T-cell (primary cell): ENCODE measurements at regions not wholly inside any gene's neighbourhood (a gene's known extent, or its start where the extent isn't known, plus 50 kb on each side); places are given as distances from the start of the nearest gene placed in this dataset.

Experiments used
- ATAC-seq, 4 experiments: fragments of 200-7000 bp in 3 of 4; fragments of 150-1000 bp in 1 of 4; cut with Tn5 transposase; replicated peaks in 1 of 4; 1 replicate in 3 of 4; 2 replicates in 1 of 4; pipeline ENCODE4 v1.10.0; 2021; ENCODE audit warnings: moderate library complexity in 3 of 4, mild to moderate bottlenecking in 2 of 4, moderate number of reproducible peaks in 1 of 4
- CTCF ChIA-PET, 2 donors: fragments of 300-600 bp; sonication (Branson Sonifier 250); formaldehyde crosslinking; loops; one replicate each; lab custom pipeline; 2022; ENCODE audit warnings: antibody characterized with exemption in 2 of 2; lab: Charles Lee
- POLR2A ChIA-PET, 2 donors: fragments of 300-600 bp; sonication (Branson Sonifier 250); formaldehyde crosslinking; loops; one replicate each; lab custom pipeline; 2022; ENCODE audit warnings: antibody characterized with exemption in 2 of 2; lab: Charles Lee
- DNase-seq, 35 experiments: peaks; one replicate each; pipeline versions ENCODE4 v3.0.0 to v3.0.0-alpha.2; 2013 to 2023
- H3K27ac ChIP-seq: one replicate; pipeline ENCODE4 v1.5.1; 2013; ENCODE audit warnings: low read length
- H3K27me3 ChIP-seq, 2 experiments: replicated peaks in 1 of 2; 1 replicate in 1 of 2; 2 replicates in 1 of 2; pipeline versions ENCODE4 v1.6.1 to v1.7.0; 2013; ENCODE audit warnings: low read length in 1 of 2, mixed read lengths in 1 of 2; ENCODE audit not compliant: control insufficient read depth in 2 of 2, insufficient read depth in 2 of 2; ENCODE audit errors: extremely low read depth in 1 of 2
- H3K36me3 ChIP-seq, 2 donors: 1 replicate in 1 of 2; 2 replicates in 1 of 2; pipeline versions ENCODE4 v1.6.1 to v1.7.0; 2013; ENCODE audit warnings: low read length in 1 of 2; ENCODE audit not compliant: control insufficient read depth in 2 of 2, insufficient read depth in 1 of 2; ENCODE audit errors: extremely low read depth in 1 of 2
- H3K4me1 ChIP-seq, 2 experiments: 1 replicate in 1 of 2; 2 replicates in 1 of 2; pipeline versions ENCODE4 v1.6.1 to v1.7.0; 2013; ENCODE audit warnings: low read length in 2 of 2, mixed read lengths in 1 of 2; ENCODE audit not compliant: insufficient read depth in 2 of 2, control insufficient read depth in 1 of 2; ENCODE audit errors: extremely low read depth in 1 of 2
- H3K4me3 ChIP-seq, 2 donors: 1 replicate in 1 of 2; 2 replicates in 1 of 2; pipeline versions ENCODE4 v1.5.1 to v1.7.0; 2013; ENCODE audit warnings: mild to moderate bottlenecking in 2 of 2, low read length in 1 of 2, moderate library complexity in 1 of 2; ENCODE audit not compliant: control insufficient read depth in 1 of 2; ENCODE audit errors: extremely low read depth in 1 of 2
- H3K9me3 ChIP-seq: 2 replicates; pipeline ENCODE4 v1.7.0; 2013
- H3K27ac Mint-ChIP-seq, 2 donors: one replicate each; pipeline ENCODE4 v1.8.0; 2020 to 2021; ENCODE audit warnings: mild to moderate bottlenecking in 2 of 2, mixed read lengths in 2 of 2
- H3K27me3 Mint-ChIP-seq, 2 donors: one replicate each; pipeline ENCODE4 v1.8.0; 2021 to 2022; ENCODE audit warnings: mixed read lengths in 2 of 2
- H3K36me3 Mint-ChIP-seq: one replicate; pipeline ENCODE4 v1.8.0; 2021; ENCODE audit warnings: mixed read lengths
- H3K4me1 Mint-ChIP-seq, 3 donors: one replicate each; pipeline ENCODE4 v1.8.0; 2020 to 2022; ENCODE audit warnings: mixed read lengths in 3 of 3, mild to moderate bottlenecking in 1 of 3
- H3K4me3 Mint-ChIP-seq, 3 donors: one replicate each; pipeline ENCODE4 v1.8.0; 2020 to 2022; ENCODE audit warnings: mild to moderate bottlenecking in 3 of 3, mixed read lengths in 3 of 3, moderate library complexity in 3 of 3
- H3K9me3 Mint-ChIP-seq, 3 donors: one replicate each; pipeline ENCODE4 v1.8.0; 2020 to 2022; ENCODE audit warnings: mixed read lengths in 3 of 3
- WGBS: methylation state at CpG from one replicate; pipeline ENCODE4 v1.1.5; 2013; ENCODE audit warnings: missing lambda C conversion rate; ENCODE audit not compliant: insufficient coverage; 5-methylcytosine and 5-hydroxymethylcytosine counted together

- Mint-ChIP-seq H3K36me3 (no peaks in the 10 kb centered on the region), H3K4me3 (no peak overlapping the region), H3K4me1 (no peaks in the 10 kb centered on the region), H3K9me3 (peaks cover 0 to 7% (median 3%) of the 10 kb centered on the region in 3 donors), H3K27ac (no peak overlapping the region), H3K27me3 (no peaks in the 10 kb centered on the region)
- ChIA-PET CTCF (no interaction called here), POLR2A (no interaction called here)
- 70% methylated on average over 2 of the region's 3 CpGs for WGBS
- no peaks in the 10 kb centered on the region for H3K36me3 ChIP-seq
- no peak for ATAC-seq
- no peaks in the 10 kb centered on the region for H3K4me1 ChIP-seq
- no peak overlapping the region for H3K27ac ChIP-seq
- no peak overlapping the region for H3K4me3 ChIP-seq
- no peaks in the 10 kb centered on the region for H3K9me3 ChIP-seq
- H3K27me3 ChIP-seq, result no peaks in the 10 kb centered on the region
- DNase-seq, result no peak
Measured at GRCh38 chr5:86152988-86153560, 464.7 kb upstream of the COX7C start.

GRCh38 chr5:86155796-86156195, 461.9 kb upstream of the COX7C start:
- Mint-ChIP-seq H3K4me1 (no peaks in the 10 kb centered on the region), H3K4me3 (no peak overlapping the region), H3K36me3 (no peaks in the 10 kb centered on the region), H3K9me3 (peaks cover 3 to 4% (median 3%) of the 10 kb centered on the region in 3 donors), H3K27me3 (no peaks in the 10 kb centered on the region), H3K27ac (no peak overlapping the region)
- DNase-seq (no peak), ATAC-seq (no peak)
- Histone ChIP-seq H3K4me1 (no peaks in the 10 kb centered on the region), H3K27ac (no peak overlapping the region), H3K27me3 (no peaks in the 10 kb centered on the region), H3K36me3 (no peaks in the 10 kb centered on the region), H3K9me3 (no peaks in the 10 kb centered on the region), H3K4me3 (no peak overlapping the region)
- CTCF ChIA-PET, result no interaction called here
- POLR2A ChIA-PET, result no interaction called here
- WGBS, result no CpG with 5 or more reads among the region's 3 CpGs

GRCh38 chr5:86170194-86170593, 447.5 kb upstream of the COX7C start:
- no peaks in the 10 kb centered on the region for H3K9me3 ChIP-seq
- H3K9me3 Mint-ChIP-seq, result peaks cover 0 to 4% (median 3%) of the 10 kb centered on the region in 3 donors
- no peaks in the 10 kb centered on the region for H3K36me3 Mint-ChIP-seq
- H3K4me3 ChIP-seq, result no peak overlapping the region
- H3K4me1 ChIP-seq, result no peaks in the 10 kb centered on the region
- no peak overlapping the region for H3K27ac Mint-ChIP-seq
- CTCF ChIA-PET, result no interaction called here
- H3K27ac ChIP-seq, result no peak overlapping the region
- DNase-seq (no peak), ATAC-seq (no peak)
- H3K4me3 Mint-ChIP-seq, result no peak overlapping the region
- WGBS, result no CpG with 5 or more reads among the region's 1 CpG
- H3K27me3 Mint-ChIP-seq, result no peaks in the 10 kb centered on the region
- H3K36me3 ChIP-seq, result no peaks in the 10 kb centered on the region
- H3K4me1 Mint-ChIP-seq, result no peaks in the 10 kb centered on the region
- no peaks in the 10 kb centered on the region for H3K27me3 ChIP-seq
- POLR2A ChIA-PET, result no interaction called here

- Mint-ChIP-seq H3K9me3 (peaks cover 0 to 3% (median 0%) of the 10 kb centered on the region in 3 donors), H3K4me1 (no peaks in the 10 kb centered on the region), H3K36me3 (no peaks in the 10 kb centered on the region), H3K27ac (no peak overlapping the region), H3K27me3 (no peaks in the 10 kb centered on the region), H3K4me3 (no peak overlapping the region)
- ChIA-PET CTCF (no interaction called here), POLR2A (no interaction called here)
- WGBS, result no CpG with 5 or more reads among the region's 1 CpG
- Histone ChIP-seq H3K27me3 (no peaks in the 10 kb centered on the region), H3K27ac (no peak overlapping the region), H3K4me3 (no peak overlapping the region), H3K36me3 (no peaks in the 10 kb centered on the region), H3K9me3 (no peaks in the 10 kb centered on the region), H3K4me1 (no peaks in the 10 kb centered on the region)
- DNase-seq (no peak), ATAC-seq (no peak)
Measured at GRCh38 chr5:86175224-86175623, 442.5 kb upstream of the COX7C start.

GRCh38 chr5:86199287-86199686, 418.5 kb upstream of the COX7C start:
- Histone ChIP-seq H3K27ac (no peak overlapping the region), H3K4me3 (no peak overlapping the region), H3K27me3 (no peaks in the 10 kb centered on the region), H3K9me3 (no peaks in the 10 kb centered on the region), H3K4me1 (no peaks in the 10 kb centered on the region), H3K36me3 (no peaks in the 10 kb centered on the region)
- ATAC-seq (no peak), DNase-seq (no peak)
- H3K27me3 Mint-ChIP-seq, result no peaks in the 10 kb centered on the region
- H3K9me3 Mint-ChIP-seq, result no peaks in the 10 kb centered on the region
- no peaks in the 10 kb centered on the region for H3K4me1 Mint-ChIP-seq
- H3K4me3 Mint-ChIP-seq, result no peak overlapping the region
- ChIA-PET POLR2A (no interaction called here), CTCF (no interaction called here)
- no peak overlapping the region for H3K27ac Mint-ChIP-seq
- H3K36me3 Mint-ChIP-seq, result no peaks in the 10 kb centered on the region

GRCh38 chr5:86228147-86228546, 389.6 kb upstream of the COX7C start:
- DNase-seq, result no peak
- no peaks in the 10 kb centered on the region for H3K27me3 Mint-ChIP-seq
- H3K9me3 ChIP-seq, result no peaks in the 10 kb centered on the region
- H3K4me3 ChIP-seq, result no peak overlapping the region
- no peaks in the 10 kb centered on the region for H3K36me3 ChIP-seq
- H3K27ac ChIP-seq, result no peak overlapping the region
- H3K4me3 Mint-ChIP-seq, result no peak overlapping the region
- H3K36me3 Mint-ChIP-seq, result no peaks in the 10 kb centered on the region
- no peaks in the 10 kb centered on the region for H3K4me1 ChIP-seq
- ATAC-seq, result no peak
- H3K27me3 ChIP-seq, result no peaks in the 10 kb centered on the region
- no peaks in the 10 kb centered on the region for H3K4me1 Mint-ChIP-seq
- ChIA-PET POLR2A (no interaction called here), CTCF (no interaction called here)
- no peak overlapping the region for H3K27ac Mint-ChIP-seq
- H3K9me3 Mint-ChIP-seq, result peaks cover 0 to 7% (median 6%) of the 10 kb centered on the region in 3 donors

- Mint-ChIP-seq H3K4me3 (no peak overlapping the region), H3K4me1 (no peaks in the 10 kb centered on the region), H3K27me3 (no peaks in the 10 kb centered on the region), H3K9me3 (no peaks in the 10 kb centered on the region), H3K36me3 (no peaks in the 10 kb centered on the region), H3K27ac (no peak overlapping the region)
- ChIA-PET CTCF (no interaction called here), POLR2A (no interaction called here)
- WGBS, result 94% methylated on average over 10 of the region's 11 CpGs
- DNase-seq (no peak), ATAC-seq (no peak)
- Histone ChIP-seq H3K36me3 (no peaks in the 10 kb centered on the region), H3K4me3 (no peak overlapping the region), H3K9me3 (no peaks in the 10 kb centered on the region), H3K4me1 (no peaks in the 10 kb centered on the region), H3K27ac (no peak overlapping the region), H3K27me3 (no peaks in the 10 kb centered on the region)
Measured at GRCh38 chr5:86232246-86232645, 385.5 kb upstream of the COX7C start.
